Activated T-cell treated with anti-CD3 and anti-CD28 coated beads, Interleukin-2, amount 50 U/mL, for 48 hours (primary cell): ENCODE measurements at regions not wholly inside any gene's neighbourhood (a gene's known extent, or its start where the extent isn't known, plus 50 kb on each side); places are given as distances from the start of the nearest gene placed in this dataset.

Experiments
- DNase-seq, 2 experiments: peaks; one replicate each; pipeline ENCODE4 v3.0.0-alpha.2; 2020

GRCh38 chr22:22422629-22423112, 85.9 kb downstream of the ZNF280B start:
- peak; percentile 81 for DNase-seq

GRCh38 chr22:22423681-22424080, 84.9 kb downstream of the ZNF280B start:
- DNase-seq = no peak

- DNase-seq = no peak
Observed at GRCh38 chr22:22424210-22424800, 84.2 kb downstream of the ZNF280B start.

- no peak for DNase-seq
Observed at GRCh38 chr22:22424956-22425355, 83.6 kb downstream of the ZNF280B start.

GRCh38 chr22:22425356-22425755, 83.2 kb downstream of the ZNF280B start:
- DNase-seq = no peak

- no peak for DNase-seq
Observed at GRCh38 chr22:22425783-22426624, 82.5 kb downstream of the ZNF280B start.

GRCh38 chr22:22427542-22428065, 80.9 kb downstream of the ZNF280B start:
- DNase-seq = no peak

GRCh38 chr22:22428222-22429098, 80.1 kb downstream of the ZNF280B start:
- no peak for DNase-seq

- no peak for DNase-seq
Observed at GRCh38 chr22:22429369-22430108, 79.0 kb downstream of the ZNF280B start.

GRCh38 chr22:22430111-22430820, 78.3 kb downstream of the ZNF280B start:
- no peak for DNase-seq

- peak; percentile 68 to 72 for DNase-seq
Observed at GRCh38 chr22:22431271-22432220, 77.0 kb downstream of the ZNF280B start.

GRCh38 chr22:22432479-22432878, 76.1 kb downstream of the ZNF280B start:
- no peak for DNase-seq

- no peak for DNase-seq
Observed at GRCh38 chr22:22432937-22433336, 75.6 kb downstream of the ZNF280B start.

- no peak for DNase-seq
Observed at GRCh38 chr22:22433770-22434169, 74.8 kb downstream of the ZNF280B start.
